ENCODE measurements at regions not wholly inside any gene's neighbourhood (a gene's known extent, or its start where the extent isn't known, plus 50 kb on each side); places are given as distances from the start of the nearest gene placed in this dataset.

GRCh38 chr14:30242744-30243143, 315.1 kb upstream of the PRKD1 start:
- TF ChIP-seq, protein P1, sequence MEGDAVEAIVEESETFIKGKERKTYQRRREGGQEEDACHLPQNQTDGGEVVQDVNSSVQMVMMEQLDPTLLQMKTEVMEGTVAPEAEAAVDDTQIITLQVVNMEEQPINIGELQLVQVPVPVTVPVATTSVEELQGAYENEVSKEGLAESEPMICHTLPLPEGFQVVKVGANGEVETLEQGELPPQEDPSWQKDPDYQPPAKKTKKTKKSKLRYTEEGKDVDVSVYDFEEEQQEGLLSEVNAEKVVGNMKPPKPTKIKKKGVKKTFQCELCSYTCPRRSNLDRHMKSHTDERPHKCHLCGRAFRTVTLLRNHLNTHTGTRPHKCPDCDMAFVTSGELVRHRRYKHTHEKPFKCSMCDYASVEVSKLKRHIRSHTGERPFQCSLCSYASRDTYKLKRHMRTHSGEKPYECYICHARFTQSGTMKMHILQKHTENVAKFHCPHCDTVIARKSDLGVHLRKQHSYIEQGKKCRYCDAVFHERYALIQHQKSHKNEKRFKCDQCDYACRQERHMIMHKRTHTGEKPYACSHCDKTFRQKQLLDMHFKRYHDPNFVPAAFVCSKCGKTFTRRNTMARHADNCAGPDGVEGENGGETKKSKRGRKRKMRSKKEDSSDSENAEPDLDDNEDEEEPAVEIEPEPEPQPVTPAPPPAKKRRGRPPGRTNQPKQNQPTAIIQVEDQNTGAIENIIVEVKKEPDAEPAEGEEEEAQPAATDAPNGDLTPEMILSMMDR (conservative IDR thresholded peaks at IDR 0.05; ENCODE audit: low read depth, low read length): no peak
- no peak for TF ChIP-seq EZH2 (IDR thresholded peaks at IDR 0.05; ENCODE audit: borderline replicate concordance, low read depth, low read length, poor library complexity, severe bottlenecking)
